DMS79 (cell line): ENCODE measurements at regions not wholly inside any gene's neighbourhood (a gene's known extent, or its start where the extent isn't known, plus 50 kb on each side); places are given as distances from the start of the nearest gene placed in this dataset.
"Not testable (repeated sequence)": the region's sequence is repeated elsewhere in the genome, so short reads cannot be mapped to it uniquely, and the experiment has no call there.

Experiments used
- DNase-seq: peaks from one replicate; lab custom pipeline; 2025; lab: John Stamatoyannopoulos, UW

GRCh38 chr10:28444031-28444430 is 88.9 kb upstream of the WAC start:
- DNase-seq, result no peak

DNA sequence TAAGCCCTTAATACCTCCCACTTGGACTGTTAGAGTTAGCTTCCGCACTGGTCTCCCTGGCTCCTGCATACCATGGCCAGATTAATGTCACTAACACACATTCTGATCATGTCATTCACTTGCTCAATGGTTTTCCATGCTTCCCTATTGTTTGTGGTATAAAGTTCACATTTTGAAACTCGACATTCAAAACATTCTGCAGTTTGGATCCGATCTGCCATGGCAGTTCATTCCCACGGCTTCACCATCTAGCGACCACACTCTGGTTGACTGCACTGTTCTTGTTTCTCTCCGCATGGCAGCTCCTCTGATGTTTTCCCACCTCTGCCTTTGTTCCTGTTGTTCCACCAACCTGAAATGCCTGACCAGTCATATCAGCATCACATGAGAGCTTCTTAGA is 87.4 kb upstream of the WAC start:
- DNase-seq, result no peak

DNA sequence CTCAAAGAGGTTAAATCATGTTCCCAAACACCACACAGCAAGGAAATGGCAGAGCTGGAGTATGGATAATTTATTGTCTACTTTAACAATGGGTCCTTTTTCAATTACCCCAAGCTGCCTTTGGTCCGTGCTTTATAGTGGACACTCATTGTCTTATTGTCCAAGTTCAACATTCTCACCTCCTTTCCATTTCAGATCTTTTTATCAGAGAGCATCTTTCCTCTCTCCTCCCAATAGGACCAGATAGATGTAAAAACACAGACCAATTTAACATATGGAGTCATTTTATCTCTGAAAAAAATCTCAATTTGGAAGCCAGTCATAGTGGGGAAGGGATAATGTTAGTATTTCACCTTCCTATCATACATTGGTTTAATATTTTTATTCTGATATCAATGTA is 83.5 kb upstream of the WAC start:
- DNase-seq, result no peak

DNA sequence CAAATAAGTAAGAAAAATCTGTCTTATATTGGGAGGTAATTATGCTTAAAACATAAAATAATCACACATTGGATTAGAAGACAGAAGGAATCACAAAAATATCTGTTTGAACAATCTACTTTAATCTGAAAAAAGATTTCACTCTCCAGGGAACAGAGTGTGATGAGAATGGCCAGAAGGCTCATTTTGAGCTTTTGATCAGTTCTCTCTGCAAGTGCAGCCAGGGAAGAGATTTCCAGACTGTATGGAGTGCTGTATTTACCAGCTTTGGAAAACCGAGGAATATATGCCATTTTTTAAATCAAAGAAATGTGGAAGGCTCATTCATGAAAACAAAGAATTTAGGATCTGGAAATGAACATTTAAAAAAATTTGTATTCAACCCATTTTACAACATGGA is 83.0 kb upstream of the WAC start:
- DNase-seq, result no peak

- DNase-seq, result no peak
These were observed 79.0 kb upstream of the WAC start for GRCh38 chr10:28453926-28454325.

GRCh38 chr10:28457110-28457509 is 75.8 kb upstream of the WAC start:
- DNase-seq, result no peak

- not testable (repeated sequence) for DNase-seq
These were observed 75.0 kb upstream of the WAC start for GRCh38 chr10:28457873-28458272.

DNA sequence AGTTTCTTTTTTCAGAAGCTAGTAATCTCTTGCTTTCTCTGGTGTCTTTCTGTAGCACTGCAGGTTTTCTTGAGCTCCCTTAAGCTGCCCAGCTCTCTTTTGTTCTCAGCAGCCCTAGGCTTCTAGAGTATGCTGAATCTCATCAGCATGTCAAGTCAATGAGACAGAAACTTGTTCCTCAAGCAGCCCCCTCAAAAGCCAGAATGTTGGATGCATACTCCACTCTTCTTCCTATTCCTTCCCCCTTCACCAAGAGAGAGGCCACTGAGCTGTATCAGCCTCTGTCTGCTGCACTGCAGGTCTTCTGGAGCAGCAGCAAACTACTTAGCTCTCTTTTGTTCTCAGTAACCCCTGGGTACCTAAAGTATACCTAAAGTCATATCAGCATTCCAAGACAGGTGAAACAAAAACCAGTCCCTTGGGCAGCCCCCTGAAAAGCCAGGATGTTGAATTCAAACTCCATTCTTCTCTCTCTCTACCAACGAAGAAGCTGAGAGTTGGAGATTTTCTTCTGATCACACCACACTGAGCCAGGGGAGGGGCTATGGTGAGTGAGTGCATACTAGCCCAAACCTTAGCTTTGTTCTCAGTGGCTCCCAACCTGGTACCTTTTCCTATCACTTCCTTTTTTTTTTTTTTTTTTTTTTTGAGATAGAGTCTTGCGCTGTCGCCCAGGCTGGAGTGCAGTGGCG is 73.3 kb upstream of the WAC start:
- no peak for DNase-seq

DNA sequence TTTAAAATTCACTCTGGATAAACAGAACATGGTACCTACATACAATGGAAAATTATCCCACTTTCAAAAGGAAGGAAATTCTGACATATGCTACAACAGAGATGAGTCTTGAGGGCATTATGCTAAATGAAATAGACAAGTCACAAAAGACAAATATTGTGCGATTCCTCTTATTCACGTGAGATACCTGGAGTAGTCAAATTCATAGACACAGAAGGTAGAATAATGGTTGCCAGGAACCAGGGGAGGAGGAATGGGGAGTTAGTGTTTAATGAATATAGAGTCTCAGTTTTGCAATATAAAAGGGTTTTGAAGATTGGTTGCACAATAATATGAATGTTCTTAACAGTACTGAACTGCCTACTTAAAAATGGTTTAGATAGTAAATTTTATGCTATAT is 69.8 kb upstream of the WAC start:
- DNase-seq, result no peak

- no peak for DNase-seq
These were observed 69.1 kb upstream of the WAC start for GRCh38 chr10:28463676-28464395.

- DNase-seq, result no peak
These were observed 65.3 kb upstream of the WAC start for GRCh38 chr10:28467615-28468014.

DNA sequence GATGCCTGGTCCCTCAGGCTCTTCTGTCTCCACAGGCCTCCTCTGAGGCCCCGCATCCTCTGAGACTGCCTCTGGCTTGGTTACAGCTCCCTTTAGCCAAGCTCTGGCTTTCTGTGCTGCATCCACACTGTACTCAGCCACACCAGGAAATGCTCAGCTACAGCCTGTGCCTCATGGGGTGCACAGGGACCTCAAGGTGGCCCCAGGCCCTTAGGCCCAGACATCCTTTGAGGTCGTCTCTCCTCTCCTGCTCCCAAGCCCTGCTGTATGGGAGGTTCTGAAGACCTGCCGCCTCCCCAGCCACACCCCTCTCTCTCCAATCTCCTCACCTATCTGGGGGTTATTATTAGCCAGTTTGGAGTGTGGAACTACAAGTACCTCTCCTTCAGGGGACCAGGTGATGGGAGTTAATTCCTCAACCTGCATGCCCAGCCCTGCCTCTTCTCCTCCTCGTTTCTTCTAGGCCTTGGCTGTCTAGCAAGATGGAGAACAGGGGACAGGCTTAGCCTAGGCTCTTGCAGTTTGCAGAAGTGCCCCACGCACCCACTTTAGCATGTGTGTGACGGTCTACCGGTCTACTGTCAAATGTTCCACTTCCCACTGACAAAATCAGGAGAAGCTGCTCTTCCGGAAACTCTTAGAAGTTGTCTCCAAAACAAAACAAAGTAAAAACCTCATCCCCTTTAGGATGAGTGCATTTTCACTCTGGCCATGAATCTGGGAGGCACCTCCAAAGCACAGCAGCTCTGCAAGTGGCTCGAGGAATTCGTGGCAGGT is 64.0 kb upstream of the WAC start:
- DNase-seq, result no peak

DNA sequence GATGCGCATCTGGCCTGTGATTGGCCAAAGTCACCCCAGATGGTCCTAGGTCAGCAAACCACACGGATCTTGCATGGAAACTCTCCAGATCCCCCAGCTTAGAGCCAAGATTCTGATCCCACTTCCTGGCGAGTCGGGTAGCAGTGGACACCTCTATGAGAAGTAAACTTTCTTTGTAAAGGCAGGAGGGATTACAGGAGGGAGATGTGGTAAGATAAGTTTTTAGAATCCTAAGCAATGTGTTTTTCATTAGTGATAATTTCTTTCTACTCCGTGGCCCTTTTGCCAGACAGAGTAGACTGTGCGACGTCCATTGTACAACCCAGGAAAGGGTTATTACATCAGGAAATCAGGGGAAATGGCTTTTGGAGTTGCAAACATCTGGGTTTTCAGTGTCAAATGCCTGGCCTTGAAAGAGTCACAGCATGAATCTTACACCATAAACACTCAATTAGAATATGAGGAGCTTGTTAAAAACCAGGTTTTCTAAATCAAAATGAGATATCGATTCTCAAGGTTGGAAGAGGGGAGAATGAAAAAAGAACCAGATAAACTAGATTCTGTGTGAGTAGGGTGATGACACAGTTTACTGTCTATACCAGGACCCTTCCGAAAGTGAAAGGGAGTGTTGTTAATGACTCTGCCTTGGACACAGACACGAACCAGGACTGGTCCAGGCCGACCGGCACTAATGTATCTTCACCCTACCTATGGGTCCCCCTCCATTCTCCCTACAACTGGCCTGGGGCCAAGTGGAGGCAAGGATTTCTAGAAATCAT is 61.9 kb upstream of the WAC start:
- no peak for DNase-seq

GRCh38 chr10:28471652-28472050 is 61.3 kb upstream of the WAC start:
- DNase-seq, result no peak

GRCh38 chr10:28478646-28479045 is 54.3 kb upstream of the WAC start:
- no peak for DNase-seq

DNA sequence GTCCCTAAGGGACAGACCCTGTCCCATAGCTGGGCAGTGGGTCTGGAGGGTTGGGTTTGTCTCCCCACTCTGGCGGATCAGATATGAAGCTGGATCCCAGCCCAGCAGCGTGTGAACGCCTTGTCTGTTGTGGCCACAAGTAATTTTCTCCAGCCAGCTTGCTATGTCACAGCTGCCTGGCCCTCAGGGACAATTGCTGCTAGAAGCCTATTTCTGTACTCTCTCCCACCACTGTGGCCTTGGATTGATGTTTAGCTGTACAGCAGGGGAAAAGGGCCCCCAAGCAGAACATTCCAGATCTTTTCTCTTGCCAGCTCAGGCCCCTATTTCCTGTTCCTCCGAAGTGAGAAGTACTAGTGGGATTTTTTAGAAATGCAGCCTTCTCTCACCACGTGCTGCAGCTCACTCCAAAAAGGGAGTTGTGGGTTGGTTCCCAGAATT is 53.5 kb upstream of the WAC start:
- DNase-seq, result no peak

DNA sequence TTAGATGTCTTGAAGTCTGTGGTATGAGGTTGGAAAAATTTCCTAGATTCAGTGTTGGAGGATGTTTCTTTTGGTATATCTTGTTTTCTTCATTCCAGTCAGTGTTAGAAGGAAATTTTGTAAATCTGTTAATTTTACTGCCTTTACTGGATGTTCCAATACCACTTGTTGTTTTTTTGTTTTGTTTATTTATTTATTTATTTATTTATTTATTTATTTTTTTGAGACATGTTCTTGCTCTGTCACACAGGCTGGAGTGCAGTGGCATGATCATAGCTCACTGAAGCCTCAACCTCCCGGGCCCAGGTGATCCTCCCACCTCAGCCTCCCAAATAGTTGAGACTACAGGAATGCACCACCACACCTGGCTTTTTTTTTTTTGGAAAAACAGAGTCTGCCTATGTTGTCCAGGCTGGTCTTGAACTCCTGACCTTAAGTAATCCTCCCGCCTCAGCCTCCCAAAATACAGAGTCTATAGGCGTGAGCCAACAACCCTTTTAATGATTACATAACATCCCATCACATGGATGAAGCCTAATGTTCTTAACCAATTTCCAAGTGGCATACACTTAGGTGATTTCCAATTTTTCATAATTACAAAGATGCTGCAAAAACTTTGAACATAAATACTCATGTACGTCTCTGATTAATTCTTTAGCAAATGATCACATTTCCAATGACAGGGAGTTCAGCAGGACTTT is 52.8 kb upstream of the WAC start:
- no peak for DNase-seq

DNA sequence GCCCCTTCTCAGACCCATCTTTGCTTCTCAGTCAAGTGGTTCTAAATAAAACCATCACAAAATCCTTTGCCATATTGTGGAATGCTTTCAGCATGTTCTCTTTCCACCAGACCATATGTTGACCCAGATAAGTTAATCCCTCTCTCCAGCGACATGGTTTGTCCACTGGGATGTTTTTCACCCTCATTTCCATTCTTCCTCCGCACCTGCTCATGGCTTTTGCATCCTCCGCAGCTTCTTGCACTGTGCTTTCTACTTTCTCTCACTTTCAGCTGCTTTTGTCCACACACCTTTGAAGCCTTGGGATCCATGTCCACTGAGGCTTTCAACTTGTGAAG is 52.3 kb upstream of the WAC start:
- DNase-seq, result no peak

- not testable (repeated sequence) for DNase-seq
These were observed 51.6 kb upstream of the WAC start for GRCh38 chr10:28481346-28481745.

GRCh38 chr10:28481968-28482367 is 51.0 kb upstream of the WAC start:
- no peak for DNase-seq
